Activated T-helper 9 cell treated with anti-CD3 and anti-CD28 coated beads, Interleukin-2, amount 50 U/mL, for 16 hours (primary cell): ENCODE measurements at regions not wholly inside any gene's neighbourhood (a gene's known extent, or its start where the extent isn't known, plus 50 kb on each side); places are given as distances from the start of the nearest gene placed in this dataset.

ENCODE experiments used
- DNase-seq: peaks from one replicate; pipeline ENCODE4 v3.0.0-alpha.2; 2020; ENCODE audit warnings: low read depth

DNA sequence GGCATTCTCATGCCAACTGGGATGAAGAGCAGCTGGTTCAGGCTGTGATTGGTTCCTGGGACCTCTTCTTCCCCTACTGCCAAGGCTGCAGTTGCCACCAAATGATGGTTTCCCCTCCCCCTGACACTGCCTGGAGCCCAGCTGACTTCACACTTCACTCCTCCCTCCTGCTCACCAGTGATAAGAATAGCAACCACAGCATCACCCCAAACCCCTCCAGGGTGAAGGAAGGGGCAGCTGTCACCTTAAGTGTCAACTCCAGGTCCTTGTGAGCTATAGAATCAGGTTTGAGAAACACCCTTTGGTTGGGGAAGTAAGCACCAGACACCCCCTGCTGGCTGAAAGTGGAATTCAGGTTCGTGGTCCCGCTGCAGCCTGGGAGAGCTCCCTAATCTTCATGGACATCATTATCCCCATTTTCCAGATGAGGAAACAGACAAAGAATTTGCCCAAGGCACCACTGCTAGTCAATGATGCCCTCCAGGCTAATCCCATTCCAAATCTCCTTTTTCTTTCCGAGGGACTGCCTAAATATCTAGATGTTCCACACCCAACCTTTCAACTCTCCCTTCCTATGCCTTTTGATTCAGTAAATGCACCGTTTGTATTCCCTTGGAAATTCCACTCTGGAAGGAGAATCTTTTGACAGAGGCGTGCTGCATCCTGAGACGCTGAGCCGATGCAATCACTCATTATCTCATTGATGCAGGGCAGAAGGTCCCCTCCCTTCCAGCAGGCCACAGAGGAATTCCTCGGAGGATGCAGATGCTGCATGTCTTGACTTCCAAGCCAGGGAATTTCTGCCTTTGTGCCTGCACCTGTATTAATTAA is 50.6 kb upstream of the UQCRFS1 start:
- DNase-seq, result peak; percentile 15

DNA sequence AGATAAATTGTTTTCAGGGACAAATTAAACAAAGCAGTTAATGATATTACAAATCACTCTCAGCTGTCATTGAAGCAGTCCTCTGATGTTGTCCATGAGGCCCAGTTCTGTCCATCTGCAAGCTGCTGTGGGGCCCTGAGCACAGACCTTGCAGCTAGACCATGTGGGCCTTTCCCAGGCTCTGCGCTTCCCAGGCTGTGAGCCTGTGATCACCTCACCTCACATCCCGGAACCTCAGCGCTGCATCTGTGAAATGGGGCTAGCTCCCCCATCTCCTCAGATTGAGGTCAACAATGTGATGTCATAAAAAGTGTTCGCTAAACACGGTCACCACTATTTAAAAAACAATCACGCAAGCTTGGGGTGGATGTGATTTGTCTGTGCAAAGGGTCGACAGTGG is 51.9 kb upstream of the UQCRFS1 start:
- DNase-seq, result no peak

DNA sequence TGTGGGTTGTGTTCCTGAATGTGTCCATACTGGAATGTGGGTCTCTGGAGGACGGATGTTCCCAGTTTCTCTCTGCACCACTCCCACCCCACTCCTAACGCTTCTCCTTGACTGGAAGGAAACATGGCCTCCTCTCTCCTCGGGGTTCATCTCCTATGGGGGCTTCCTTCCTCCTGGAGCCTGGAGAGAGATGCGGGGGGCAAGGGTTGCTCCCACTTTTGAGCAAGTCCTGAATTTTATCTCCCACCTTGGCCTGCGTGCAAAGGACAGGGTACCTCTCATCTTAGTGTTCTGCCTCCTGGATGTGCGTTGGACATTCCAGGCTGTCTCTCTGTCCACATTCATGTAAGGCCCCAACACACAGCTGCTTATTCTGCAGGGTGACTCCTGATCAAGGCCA is 52.5 kb upstream of the UQCRFS1 start:
- DNase-seq, result no peak

DNA sequence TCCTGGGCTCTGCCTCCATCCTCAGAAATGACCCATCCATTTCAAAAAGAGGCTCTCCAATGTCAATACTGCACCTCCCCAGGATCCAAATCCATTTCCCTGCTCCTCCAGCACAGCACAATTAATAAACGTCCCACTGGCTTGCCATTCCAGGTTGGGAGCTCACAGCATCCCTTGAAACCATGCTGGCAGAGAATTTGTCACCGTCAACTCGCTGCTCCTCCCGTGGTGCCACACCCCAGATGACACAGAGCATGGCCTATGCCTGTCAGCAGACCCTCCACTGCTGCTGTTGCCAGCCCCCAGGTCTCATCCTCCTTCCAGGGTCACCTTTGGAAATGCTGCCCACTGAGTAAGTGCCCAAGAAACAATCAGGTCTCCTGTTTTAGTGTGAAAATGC is 53.0 kb upstream of the UQCRFS1 start:
- no peak for DNase-seq

DNA sequence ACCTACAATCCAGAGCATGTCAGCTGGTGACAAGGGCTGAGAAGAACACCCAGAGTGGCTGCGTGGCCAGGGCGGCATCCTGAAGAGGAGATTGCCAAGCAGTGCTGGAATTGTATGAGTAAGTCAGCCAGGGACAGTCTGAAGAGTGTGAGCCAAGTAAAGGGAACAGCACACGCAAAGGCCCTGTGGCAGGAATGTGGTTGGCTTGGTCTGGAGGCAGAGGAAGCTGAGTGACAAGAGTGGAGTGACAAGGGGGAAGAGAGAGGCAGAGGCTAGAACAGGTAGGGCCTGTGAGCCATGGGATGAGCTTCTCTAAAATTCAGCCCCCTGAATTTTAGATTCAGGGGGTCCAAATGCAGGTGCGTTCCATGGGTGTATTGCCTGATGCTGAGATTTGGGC is 53.7 kb upstream of the UQCRFS1 start:
- no peak for DNase-seq

DNA sequence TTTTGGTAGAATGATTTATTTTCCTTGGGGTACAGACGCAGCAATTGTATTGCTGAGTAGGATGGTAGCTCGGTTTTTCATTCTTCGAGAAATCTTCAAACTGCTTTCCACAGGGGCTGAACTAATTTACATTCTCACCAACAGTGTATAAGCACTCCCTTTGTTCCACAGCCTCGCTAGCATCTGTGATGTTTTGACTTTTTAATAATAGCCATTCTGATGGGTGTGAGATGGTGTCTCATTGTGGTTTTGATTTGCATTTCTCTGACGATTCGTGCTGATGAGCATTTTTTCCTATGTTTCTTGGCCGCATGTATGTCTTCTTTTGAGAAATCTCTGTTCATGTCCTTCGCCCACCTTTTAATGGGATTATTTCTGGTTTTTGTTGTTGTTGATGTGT is 54.8 kb upstream of the UQCRFS1 start:
- no peak for DNase-seq

DNA sequence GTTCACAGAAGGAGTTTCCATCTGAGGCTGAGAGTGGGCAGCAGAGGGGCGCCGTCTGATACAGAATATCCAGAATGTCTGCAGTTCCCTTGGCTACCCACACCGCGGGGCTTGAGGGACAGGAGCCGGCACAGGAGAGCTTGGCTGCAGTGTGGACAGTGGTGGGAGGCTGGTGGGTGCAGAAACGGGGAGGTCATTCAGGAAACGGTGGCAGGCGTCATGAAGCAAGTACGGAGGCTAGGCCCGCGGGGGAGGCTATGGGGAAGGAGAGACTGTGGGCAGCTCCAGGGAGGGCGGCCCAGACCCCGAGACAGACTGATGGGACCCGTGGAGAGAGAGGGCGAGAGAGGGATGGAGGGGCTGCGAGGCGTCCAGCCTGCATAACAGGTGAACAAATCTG is 55.2 kb upstream of the UQCRFS1 start:
- DNase-seq, result no peak

DNA sequence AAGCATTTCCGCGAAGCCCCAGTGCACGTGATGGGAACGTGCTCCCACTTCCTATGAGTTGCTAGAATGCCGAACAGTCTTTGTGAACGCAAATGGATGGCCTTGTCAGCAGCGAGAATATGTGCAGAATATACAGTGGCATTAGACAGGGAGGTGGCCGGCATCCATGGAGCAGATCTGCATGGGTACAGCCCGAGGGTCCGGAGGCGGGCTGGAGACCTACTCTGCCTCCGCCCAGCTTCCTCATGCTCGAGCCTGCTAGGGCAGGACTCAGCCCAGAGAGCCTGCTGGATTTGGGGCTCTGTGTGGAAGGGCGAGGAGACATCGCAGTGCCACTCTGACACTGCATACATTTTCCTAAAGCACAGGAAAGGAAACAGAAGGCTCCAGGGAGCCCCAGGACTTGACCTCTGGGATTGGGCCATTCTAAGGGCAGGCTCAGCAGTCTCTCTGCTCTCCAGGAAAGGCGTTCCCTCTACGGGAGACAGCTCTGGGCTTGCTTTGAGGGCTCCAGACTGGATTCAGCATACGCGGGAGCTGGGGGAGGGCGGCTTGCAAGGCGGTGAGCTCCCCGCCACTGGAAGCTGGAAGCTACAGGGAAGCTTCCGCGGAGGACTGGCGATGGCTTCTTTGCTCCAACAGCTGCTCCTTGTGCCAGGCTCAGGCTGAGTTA is 55.9 kb upstream of the UQCRFS1 start:
- no peak for DNase-seq

DNA sequence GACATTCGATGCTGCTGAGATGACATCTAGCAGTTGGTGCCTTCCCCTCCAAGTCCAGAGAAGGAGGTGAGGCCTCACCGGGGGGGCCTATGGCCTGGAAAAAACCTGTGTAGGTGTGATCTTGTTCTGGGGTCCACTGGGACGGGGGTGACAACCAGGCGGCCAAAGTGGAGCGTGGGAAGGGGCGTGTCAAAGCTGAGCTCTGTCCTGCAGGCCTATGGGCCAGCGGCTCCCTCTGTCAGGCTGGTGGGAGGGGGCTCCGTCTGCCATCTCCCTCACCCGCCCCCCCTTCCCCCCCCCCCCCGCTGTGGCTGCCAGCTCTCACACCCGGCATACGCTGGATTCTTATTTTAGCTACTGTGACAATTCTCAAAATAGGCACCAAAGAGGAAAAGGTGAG is 56.7 kb upstream of the UQCRFS1 start:
- DNase-seq, result no peak

DNA sequence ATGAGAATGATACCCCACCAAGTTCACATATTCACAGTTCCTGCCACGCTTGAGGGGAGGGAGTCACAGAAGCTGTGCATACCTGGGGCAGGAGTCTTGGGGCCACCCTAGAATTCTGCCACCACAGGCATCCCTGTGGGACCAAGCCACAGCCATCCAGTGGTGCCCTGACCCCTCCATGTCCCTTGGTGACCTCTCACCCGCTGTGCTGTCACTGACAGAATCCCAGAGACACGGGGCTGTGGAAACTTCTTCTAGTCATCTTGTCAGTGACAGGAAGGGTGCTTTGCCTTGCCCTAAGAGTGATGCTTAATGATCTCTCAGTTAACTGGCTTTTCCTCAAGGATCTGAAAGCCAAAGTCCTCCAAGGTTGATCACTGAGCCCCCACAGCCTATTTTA is 58.4 kb upstream of the UQCRFS1 start:
- no peak for DNase-seq

DNA sequence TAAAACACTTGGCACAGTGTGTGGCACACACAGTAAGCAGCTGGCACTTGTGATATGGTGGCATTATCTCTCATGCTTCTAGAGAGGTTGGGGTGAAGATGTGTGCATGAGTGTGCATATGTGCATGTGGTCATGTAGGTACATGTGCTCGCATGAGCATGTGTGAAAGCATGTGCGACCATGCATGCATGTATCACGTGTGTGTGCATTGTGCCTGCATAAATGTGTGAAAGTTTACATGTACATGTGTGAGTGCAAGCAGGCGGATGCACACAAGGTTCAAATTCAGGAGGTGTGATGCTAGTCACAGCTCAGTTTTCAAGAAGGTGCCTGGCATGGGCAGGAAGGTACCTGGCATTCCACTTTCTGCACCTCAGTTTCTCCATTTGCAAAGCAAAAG is 59.0 kb upstream of the UQCRFS1 start:
- DNase-seq, result no peak

DNA sequence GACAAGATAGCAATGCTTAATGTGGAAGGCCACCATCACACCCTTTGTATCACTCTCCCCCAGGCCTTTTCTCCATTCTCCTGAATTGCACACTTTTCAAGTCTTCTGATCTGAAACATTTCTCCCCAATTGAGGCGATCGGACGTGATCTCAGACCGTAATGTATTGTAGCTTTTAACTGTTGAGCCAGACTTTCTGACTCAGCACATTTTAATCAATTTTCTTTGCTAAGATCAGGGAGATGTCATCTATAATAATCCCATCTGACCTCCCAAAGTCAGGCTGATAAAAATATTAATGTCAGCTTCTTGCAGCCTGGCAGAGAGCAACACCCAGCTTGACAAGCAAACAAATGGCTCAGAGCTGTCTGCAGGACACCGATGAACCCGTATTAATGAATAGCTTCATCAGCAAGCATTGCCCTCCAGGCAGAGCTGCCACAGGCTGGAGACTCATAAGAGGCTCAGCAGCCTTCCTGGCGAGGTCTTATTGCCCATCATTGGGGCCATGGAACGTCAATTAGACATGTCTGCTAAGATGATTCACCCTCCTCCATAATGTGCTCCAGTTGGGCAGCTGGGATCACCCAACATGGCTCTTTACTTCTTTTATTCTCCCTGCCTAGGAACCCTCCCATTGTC is 60.2 kb upstream of the UQCRFS1 start:
- DNase-seq, result no peak

DNA sequence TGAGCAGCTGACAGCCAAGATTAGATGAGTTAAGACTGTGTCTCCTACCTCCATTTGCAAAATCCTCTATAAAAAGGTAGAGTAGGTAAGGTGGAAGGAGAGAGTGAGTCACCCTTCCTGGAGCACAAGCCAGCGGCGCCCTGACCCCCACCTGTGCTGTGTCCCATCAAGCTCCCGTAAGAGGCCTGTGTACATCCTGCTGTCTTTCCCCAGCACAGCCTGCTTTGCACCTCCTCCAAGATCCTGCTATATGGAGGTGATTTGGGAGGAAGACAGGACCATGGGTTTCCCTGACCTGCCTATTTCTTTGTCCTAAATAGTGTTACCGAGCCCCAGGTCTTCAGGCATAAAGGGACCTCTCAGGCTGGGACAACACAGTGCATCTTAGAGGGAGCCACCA is 62.3 kb upstream of the UQCRFS1 start:
- no peak for DNase-seq

DNA sequence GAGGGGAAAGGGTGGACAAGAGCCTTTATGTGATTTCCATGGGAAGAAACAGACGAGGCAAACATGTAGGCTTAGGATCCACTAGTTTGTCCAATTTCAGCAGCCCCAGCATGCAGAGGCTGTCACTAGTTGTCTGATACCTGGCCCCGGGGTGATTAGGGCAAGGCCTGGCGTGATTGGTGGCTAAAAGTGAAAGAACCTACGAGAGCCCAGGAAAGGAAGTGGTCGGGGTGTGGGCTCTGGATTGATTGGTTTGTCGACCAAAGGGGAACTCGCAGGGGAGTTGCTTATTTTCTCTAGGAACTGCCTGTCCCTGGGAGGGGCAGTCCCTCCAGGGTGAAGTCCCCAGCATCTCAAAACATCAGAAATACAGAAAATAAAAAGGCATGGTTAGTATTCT is 64.2 kb upstream of the UQCRFS1 start:
- peak; percentile 9 for DNase-seq

DNA sequence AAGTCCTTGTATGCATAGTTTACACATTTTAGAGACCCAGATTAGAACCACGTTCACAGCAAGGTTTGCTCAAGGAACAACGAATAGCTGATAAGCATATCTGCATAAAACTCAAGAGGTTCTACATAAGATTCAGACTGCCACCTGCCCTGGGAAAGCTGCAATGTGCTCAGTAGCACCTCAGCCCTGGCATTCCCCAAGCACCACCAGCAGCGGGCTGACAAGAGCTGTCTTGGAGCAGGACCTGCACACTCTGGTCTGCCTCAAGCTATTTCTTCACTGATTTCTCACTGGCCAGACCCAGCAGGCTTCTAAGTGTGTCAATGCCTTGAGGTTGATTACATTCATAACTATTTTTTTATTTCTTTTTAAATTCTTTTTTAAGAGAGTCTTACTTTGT is 65.8 kb upstream of the UQCRFS1 start:
- no peak for DNase-seq

DNA sequence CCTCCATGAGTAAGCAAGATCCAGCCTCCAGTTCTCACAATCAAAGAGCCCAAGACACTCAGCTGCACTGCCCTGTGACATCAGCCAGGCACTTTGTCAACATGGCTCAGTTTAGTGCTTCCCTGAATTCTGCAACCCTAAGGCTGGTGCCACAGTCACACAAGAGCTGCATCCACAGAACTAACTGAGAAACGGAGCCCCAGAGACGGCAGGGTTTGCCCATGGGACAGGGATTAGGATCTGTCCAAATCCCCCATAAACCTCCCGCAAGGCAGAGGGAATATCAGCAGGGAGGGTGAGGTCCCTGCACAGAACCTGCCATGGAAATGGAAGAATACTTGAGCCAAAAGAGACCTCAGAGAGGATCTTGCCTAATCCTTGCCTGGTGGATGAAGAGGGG is 70.4 kb upstream of the UQCRFS1 start:
- no peak for DNase-seq

DNA sequence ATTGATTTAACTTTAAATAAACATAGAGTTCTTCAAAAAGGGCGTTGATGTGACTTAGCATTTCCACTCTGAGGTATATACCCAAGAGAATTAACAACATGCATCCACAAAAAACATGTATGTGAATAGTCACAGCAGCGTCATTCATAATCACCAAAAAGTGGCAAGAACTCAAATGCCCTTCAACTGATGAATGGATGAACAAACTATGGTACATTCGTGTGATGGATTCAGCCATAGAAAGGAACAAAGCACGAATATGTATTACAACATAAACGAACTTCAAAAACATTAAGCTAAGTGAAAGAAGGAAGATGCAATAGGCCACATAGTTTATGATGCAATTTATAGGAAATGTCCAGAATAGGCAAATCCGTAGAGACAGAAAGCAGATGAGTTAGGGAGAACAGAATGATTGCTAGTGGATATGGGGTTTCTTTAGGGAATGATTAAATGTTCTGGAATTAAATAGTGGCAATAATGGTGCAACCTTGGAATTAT is 72.3 kb upstream of the UQCRFS1 start:
- DNase-seq, result no peak

DNA sequence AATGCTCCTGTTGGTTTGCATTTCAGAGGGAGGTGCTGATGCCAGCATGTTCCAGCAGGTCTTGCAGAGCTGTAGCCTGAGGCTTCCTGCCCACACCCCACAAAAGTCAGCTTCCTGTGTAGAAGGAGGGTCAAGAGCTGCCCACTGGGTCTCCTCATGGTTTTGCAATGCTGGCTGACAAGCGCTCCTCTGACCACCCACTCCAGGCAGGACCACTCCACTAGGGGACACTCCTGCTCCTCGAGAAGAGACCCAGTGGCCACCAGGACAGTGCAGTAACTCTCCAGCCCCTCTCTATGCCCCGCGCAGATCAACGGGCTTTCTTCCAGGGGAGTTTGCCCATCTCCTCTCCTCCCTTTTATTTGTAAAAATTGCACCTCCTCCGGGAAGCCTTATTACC is 72.9 kb upstream of the UQCRFS1 start:
- DNase-seq, result no peak

DNA sequence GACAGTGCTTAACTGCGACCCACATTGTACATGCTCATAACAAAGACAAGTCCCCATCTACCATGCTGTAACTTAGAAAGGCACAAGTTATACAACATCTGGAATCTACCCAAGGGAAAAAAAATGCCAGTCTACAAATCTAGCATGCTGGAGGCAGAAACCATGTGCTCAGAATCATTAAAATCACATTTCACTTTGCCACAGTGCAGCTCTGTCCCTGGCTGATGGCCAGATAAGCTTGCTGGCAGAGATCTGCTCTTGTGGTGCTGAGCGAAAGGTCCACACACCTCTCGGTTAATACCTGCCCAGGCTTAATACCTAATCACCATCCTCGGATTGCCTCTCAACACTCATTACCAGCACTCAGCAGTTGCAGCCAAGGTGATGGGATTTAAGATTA is 74.1 kb upstream of the UQCRFS1 start:
- no peak for DNase-seq

DNA sequence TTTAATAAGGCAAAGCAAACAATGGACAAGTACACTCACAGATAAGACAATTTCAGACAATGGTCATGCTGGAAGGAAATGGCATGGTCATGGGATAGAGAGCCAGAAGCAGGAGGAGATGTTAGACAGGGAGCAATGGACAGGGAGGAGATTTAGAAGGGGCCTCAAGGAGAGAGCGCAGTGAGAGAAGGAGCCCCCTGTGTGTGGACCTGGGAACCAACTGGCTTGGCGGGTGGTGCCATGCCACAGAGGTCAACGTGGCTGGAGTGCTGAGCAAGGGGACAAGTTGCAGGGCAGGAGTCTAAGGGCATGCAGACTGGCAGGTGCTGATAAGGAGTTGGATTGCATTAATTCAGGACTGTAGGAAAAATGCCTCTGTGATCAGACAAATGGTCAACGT is 75.3 kb upstream of the UQCRFS1 start:
- no peak for DNase-seq

DNA sequence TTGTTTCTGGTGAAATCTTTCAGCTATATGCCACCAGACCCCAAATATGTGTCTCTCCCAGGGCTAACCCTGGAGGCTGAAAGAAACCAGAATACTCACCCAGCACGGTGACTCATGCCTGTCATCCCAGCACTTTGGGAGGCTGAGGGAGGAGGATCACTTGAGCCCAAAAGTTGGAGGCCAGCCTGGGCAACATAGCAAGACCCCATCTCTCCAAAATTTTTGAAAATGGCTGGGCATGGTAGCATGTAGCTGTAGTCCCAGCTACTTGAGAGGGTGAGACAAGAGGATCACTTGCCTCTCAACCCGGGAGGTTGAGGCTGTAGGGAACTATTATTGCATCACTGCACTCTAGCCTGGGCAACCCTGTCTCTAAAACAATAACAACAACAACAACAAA is 76.1 kb upstream of the UQCRFS1 start:
- no peak for DNase-seq

DNA sequence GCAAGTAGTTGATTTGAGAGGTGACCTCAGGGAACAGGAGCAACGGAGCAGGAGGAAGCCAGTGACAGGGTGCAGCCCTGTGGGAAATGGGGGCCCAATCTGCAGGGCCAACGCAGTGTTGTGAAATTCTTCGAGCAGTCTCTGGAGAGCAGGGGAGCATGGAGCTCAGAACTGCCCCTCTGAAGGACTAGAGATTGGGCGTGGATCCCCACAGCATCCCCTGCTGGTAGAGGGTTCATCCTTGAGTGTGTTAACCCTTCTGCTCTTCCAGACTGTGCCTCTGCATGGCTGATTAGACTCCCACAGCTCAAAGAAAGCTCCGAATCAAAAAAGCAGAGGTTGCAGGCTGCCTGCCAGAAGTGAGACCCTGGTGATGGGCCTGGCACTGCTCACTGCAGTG is 77.9 kb upstream of the UQCRFS1 start:
- no peak for DNase-seq

DNA sequence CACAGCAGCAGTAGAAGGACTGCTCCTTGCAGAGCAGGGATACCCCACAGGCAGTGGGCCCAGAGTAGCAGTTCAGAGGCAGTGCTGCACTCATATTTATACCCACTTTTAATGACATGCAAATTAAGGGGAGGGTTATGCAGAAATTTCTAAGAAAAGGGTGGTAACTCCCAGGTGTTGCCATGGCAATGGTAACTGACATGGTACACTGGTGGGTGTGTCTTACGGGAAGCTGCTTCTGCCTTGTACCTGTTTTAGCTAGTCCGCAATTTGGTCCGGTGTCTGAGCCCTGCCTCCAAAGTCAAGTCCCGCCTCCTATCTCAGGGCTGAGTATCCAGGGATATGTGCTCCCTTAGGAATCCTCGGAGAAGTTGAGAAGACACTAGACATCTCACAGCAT is 79.2 kb upstream of the UQCRFS1 start:
- DNase-seq, result no peak
